Prostate gland (tissue), 2 donors: ENCODE measurements at regions not wholly inside any gene's neighbourhood (a gene's known extent, or its start where the extent isn't known, plus 50 kb on each side); places are given as distances from the start of the nearest gene placed in this dataset.

Experiments used
- DNase-seq: peaks from one replicate; pipeline ENCODE4 v3.0.0-alpha.2; 2019; ENCODE audit warnings: low spot score
- H3K27ac ChIP-seq, 2 donors: fragments of 200-600 bp; sonication (generic); 2 replicates each; pipeline ENCODE4 v1.5.1; 2017 to 2019
- H3K27me3 ChIP-seq: fragments of 200-600 bp; sonication (generic); replicated peaks from 2 replicates; pipeline ENCODE4 v1.5.1; 2019; ENCODE audit not compliant: insufficient read depth
- H3K36me3 ChIP-seq, 2 donors: fragments of 200-600 bp; sonication (generic); 1 replicate in 1 of 2; 2 replicates in 1 of 2; pipeline versions ENCODE4 v1.5.1 to v1.8.1; 2017 to 2019
- H3K4me1 ChIP-seq: fragments of 200-600 bp; sonication (generic); replicated peaks from 2 replicates; pipeline ENCODE4 v1.5.1; 2019
- H3K4me3 ChIP-seq, 2 donors: fragments of 200-600 bp; sonication (generic); 2 replicates each; pipeline ENCODE4 v1.5.1; 2017 to 2019
- H3K9me3 ChIP-seq: fragments of 200-600 bp; sonication (generic); 2 replicates; pipeline ENCODE4 v1.5.1; 2017
- CTCF ChIP-seq, 4 experiments: fragments of 200-600 bp in 2 of 4; fragments of 450-650 bp in 2 of 4; sonication (generic) in 2 of 4; IDR thresholded peaks; 1 replicate in 3 of 4; 2 replicates in 1 of 4; pipeline ENCODE4 v1.5.1; 2016 to 2019; ENCODE audit warnings: antibody characterized with exemption in 4 of 4, mild to moderate bottlenecking in 2 of 4, moderate library complexity in 2 of 4
- POLR2A ChIP-seq: fragments of 450-650 bp; IDR thresholded peaks from one replicate; pipeline ENCODE4 v1.6.1; 2016; ENCODE audit warnings: antibody characterized with exemption, mild to moderate bottlenecking
- POLR2AphosphoS5 ChIP-seq: sonication (generic); formaldehyde crosslinking; IDR thresholded peaks from one replicate; pipeline ENCODE4 v1.6.1; 2017; ENCODE audit warnings: antibody characterized with exemption
- WGBS: methylation state at CpG from one replicate; pipeline ENCODE4 v1.1.5; 2018; 5-methylcytosine and 5-hydroxymethylcytosine counted together
- intact Hi-C: fragments of 100-400 bp; cut with DNase I; formaldehyde crosslinking; loops from one replicate; pipeline ENCODE4 v1.14.2; 2022

GRCh38 chr14:96747006-96747405, 50.2 kb upstream of the VRK1 start:
- no peak for DNase-seq
- Histone ChIP-seq H3K4me1 (no peaks in the 10 kb centered on the region), H3K27ac (no peak overlapping the region), H3K4me3 (no peak overlapping the region), H3K27me3 (peaks cover 7% of the 10 kb centered on the region), H3K9me3 (no peaks in the 10 kb centered on the region), H3K36me3 (no peaks in the 10 kb centered on the region)
- TF ChIP-seq POLR2AphosphoS5, result no peak
- no peak for TF ChIP-seq CTCF (IDR thresholded peaks at IDR 0.05)
- TF ChIP-seq POLR2A, result no peak
- 82% methylated on average over 13 of the region's 13 CpGs for WGBS
- intact Hi-C loops, result no loop called here
